H1 (cell line): ENCODE measurements at regions not wholly inside any gene's neighbourhood (a gene's known extent, or its start where the extent isn't known, plus 50 kb on each side); places are given as distances from the start of the nearest gene placed in this dataset.
A peak's percentile ranks its signal among the peaks of the same experiment; 100 is the strongest.

Experiments
- CTCF ChIA-PET: fragments of 300-600 bp; sonication (Branson Sonifier 250); formaldehyde crosslinking; loops from one replicate; lab custom pipeline; 2021; ENCODE audit not compliant: partially characterized antibody; lab: Charles Lee
- POLR2A ChIA-PET: fragments of 300-600 bp; sonication (Branson Sonifier 250); formaldehyde crosslinking; loops from one replicate; lab custom pipeline; 2021; ENCODE audit warnings: inconsistent platforms; ENCODE audit not compliant: partially characterized antibody; lab: Charles Lee
- DNase-seq, 2 experiments: peaks; one replicate each; pipeline versions ENCODE4 v3.0.0 to v3.0.0-alpha.2; 2010 to 2022; ENCODE audit warnings: low spot score in 2 of 2, low read depth in 1 of 2, mixed read lengths in 1 of 2
- FAIRE-seq: peaks from 2 replicates; lab custom pipeline; 2011; peaks lifted over from hg19 to GRCh38; lab: Jason Lieb, UNC
- H2AFZ ChIP-seq: 2 replicates; pipeline ENCODE4 v1.8.1; 2012; ENCODE audit warnings: low read length, inconsistent platforms
- H2AK5ac ChIP-seq: 2 replicates; pipeline ENCODE4 v1.6.1; 2013; ENCODE audit warnings: low read depth, low read length
- H2BK120ac ChIP-seq: replicated peaks from 2 replicates; pipeline ENCODE3; 2013; ENCODE audit warnings: low read depth, low read length, inconsistent platforms
- H2BK12ac ChIP-seq: 2 replicates; pipeline ENCODE4 v1.6.1; 2013; ENCODE audit warnings: low read depth, low read length
- H2BK15ac ChIP-seq: 2 replicates; pipeline ENCODE4 v1.6.1; 2013; ENCODE audit warnings: low read length
- H2BK20ac ChIP-seq: 2 replicates; pipeline ENCODE4 v1.6.1; 2013; ENCODE audit warnings: low read length
- H2BK5ac ChIP-seq: 2 replicates; pipeline ENCODE4 v1.6.1; 2013; ENCODE audit warnings: low read depth, low read length
- H3K14ac ChIP-seq: 2 replicates; pipeline ENCODE4 v1.6.1; 2013; ENCODE audit warnings: inconsistent platforms; ENCODE audit not compliant: insufficient read length
- H3K18ac ChIP-seq: 2 replicates; pipeline ENCODE4 v1.6.1; 2013; ENCODE audit warnings: low read length; ENCODE audit errors: extremely low read depth
- H3K23ac ChIP-seq: 2 replicates; pipeline ENCODE4 v1.6.1; 2013; ENCODE audit warnings: inconsistent platforms; ENCODE audit not compliant: insufficient read length
- H3K23me2 ChIP-seq: 2 replicates; pipeline ENCODE4 v1.6.1; 2013; ENCODE audit warnings: low read depth, low read length
- H3K27ac ChIP-seq: 2 replicates; pipeline ENCODE4 v1.6.1; 2011; ENCODE audit warnings: low read depth, low read length, inconsistent platforms
- H3K27me3 ChIP-seq, 4 experiments: replicated peaks in 1 of 4; 1 replicate in 1 of 4; 2 replicates in 3 of 4; pipeline versions ENCODE4 v1.6.1 to v1.8.1; 2011 to 2013; ENCODE audit warnings: low read length in 3 of 4, mild to moderate bottlenecking in 3 of 4, inconsistent platforms in 2 of 4, mixed read lengths in 2 of 4, moderate library complexity in 1 of 4; ENCODE audit not compliant: control insufficient read depth in 3 of 4, insufficient read depth in 3 of 4; ENCODE audit errors: extremely low read depth in 1 of 4
- H3K36me3 ChIP-seq, 4 experiments: 2 replicates each; pipeline versions ENCODE4 v1.6.1 to v1.8.1; 2011 to 2013; ENCODE audit warnings: mild to moderate bottlenecking in 4 of 4, low read length in 3 of 4, moderate library complexity in 2 of 4, control low read depth in 1 of 4, inconsistent platforms in 1 of 4; ENCODE audit not compliant: insufficient read depth in 4 of 4, control insufficient read depth in 2 of 4
- H3K4ac ChIP-seq: replicated peaks from 2 replicates; pipeline ENCODE3; 2013; ENCODE audit warnings: low read length, low read depth, mixed read lengths, inconsistent platforms; ENCODE audit not compliant: insufficient read length
- H3K4me1 ChIP-seq, 4 experiments: replicated peaks in 1 of 4; 1 replicate in 1 of 4; 2 replicates in 3 of 4; pipeline versions ENCODE4 v1.6.1 to v1.8.1; 2011 to 2013; ENCODE audit warnings: low read length in 3 of 4, inconsistent platforms in 2 of 4, mixed read lengths in 1 of 4; ENCODE audit not compliant: insufficient read depth in 4 of 4, control insufficient read depth in 3 of 4
- H3K4me2 ChIP-seq, 2 experiments: 2 replicates each; pipeline versions ENCODE4 v1.6.1 to v1.8.1; 2011 to 2013; ENCODE audit warnings: low read depth in 2 of 2, low read length in 2 of 2, control low read depth in 1 of 2, inconsistent platforms in 1 of 2, mild to moderate bottlenecking in 1 of 2; ENCODE audit not compliant: insufficient read depth in 1 of 2
- H3K4me3 ChIP-seq, 4 experiments: fragments of 200-600, 300-600 bp in 1 of 4; sonication (generic), shearing (Covaris generic), sonication (Bioruptor Twin) in 1 of 4; 2 replicates each; pipeline versions ENCODE4 v1.5.1 to v1.8.1; 2011 to 2016; ENCODE audit warnings: low read length in 4 of 4, low read depth in 3 of 4, control low read depth in 2 of 4, inconsistent platforms in 2 of 4, mild to moderate bottlenecking in 2 of 4, mixed read lengths in 1 of 4, moderate library complexity in 1 of 4; ENCODE audit not compliant: insufficient read depth in 2 of 4; ENCODE audit errors: extremely low read depth in 1 of 4
- H3K56ac ChIP-seq: replicated peaks from 2 replicates; pipeline ENCODE3; 2013; ENCODE audit warnings: low read depth, mild to moderate bottlenecking, mixed read lengths, low read length, inconsistent platforms; ENCODE audit not compliant: insufficient read length
- H3K79me1 ChIP-seq: 2 replicates; pipeline ENCODE4 v1.6.1; 2013; ENCODE audit warnings: low read depth, low read length, control low read depth
- H3K79me2 ChIP-seq, 2 experiments: 2 replicates each; pipeline versions ENCODE4 v1.6.1 to v1.8.1; 2012 to 2013; ENCODE audit warnings: low read length in 2 of 2, mild to moderate bottlenecking in 2 of 2, inconsistent platforms in 1 of 2; ENCODE audit not compliant: insufficient read depth in 2 of 2, control insufficient read depth in 1 of 2
- H3K9ac ChIP-seq, 4 experiments: replicated peaks in 1 of 4; 1 replicate in 1 of 4; 2 replicates in 3 of 4; pipeline versions ENCODE4 v1.6.1 to v1.8.1; 2011 to 2013; ENCODE audit warnings: low read depth in 3 of 4, low read length in 3 of 4, control low read depth in 2 of 4, mild to moderate bottlenecking in 2 of 4, moderate library complexity in 2 of 4, inconsistent platforms in 1 of 4; ENCODE audit errors: extremely low read depth in 1 of 4
- H3K9me3 ChIP-seq, 2 experiments: 2 replicates each; pipeline versions ENCODE4 v1.6.1 to v1.8.1; 2012 to 2013; ENCODE audit warnings: mild to moderate bottlenecking in 2 of 2, moderate library complexity in 2 of 2, control low read depth in 1 of 2, inconsistent platforms in 1 of 2, low read depth in 1 of 2, low read length in 1 of 2, mixed read lengths in 1 of 2; ENCODE audit not compliant: insufficient read depth in 2 of 2
- H4K20me1 ChIP-seq, 2 experiments: replicated peaks in 1 of 2; 2 replicates each; pipeline versions ENCODE3 to v1.8.1; 2011 to 2013; ENCODE audit warnings: inconsistent platforms in 2 of 2, low read length in 2 of 2, mild to moderate bottlenecking in 1 of 2; ENCODE audit not compliant: insufficient read depth in 2 of 2, control insufficient read depth in 1 of 2
- H4K5ac ChIP-seq: 2 replicates; pipeline ENCODE4 v1.6.1; 2013; ENCODE audit warnings: low read length, low read depth, mixed read lengths, inconsistent platforms; ENCODE audit not compliant: insufficient read length
- H4K8ac ChIP-seq: 2 replicates; pipeline ENCODE4 v1.8.0; 2013; ENCODE audit warnings: mild to moderate bottlenecking, moderate library complexity, low read length, inconsistent platforms; ENCODE audit not compliant: insufficient read depth; ENCODE audit errors: extremely low read depth
- H4K91ac ChIP-seq: replicated peaks from 2 replicates; pipeline ENCODE3; 2013; ENCODE audit warnings: low read length, mixed read lengths, inconsistent platforms; ENCODE audit not compliant: insufficient read length
- JUND ChIP-seq: IDR thresholded peaks from 2 replicates; pipeline ENCODE4 v1.6.1; 2011; ENCODE audit warnings: mild to moderate bottlenecking, improper control_type of control experiment, low read length
- KDM5A ChIP-seq: fragments of 200-600 bp; IDR thresholded peaks from 2 replicates; pipeline ENCODE4 v1.7.1; 2012; ENCODE audit warnings: mild to moderate bottlenecking, low read length, inconsistent platforms, mixed read lengths
- POLR2A ChIP-seq, 2 experiments: IDR thresholded peaks; 1 replicate in 1 of 2; 2 replicates in 1 of 2; pipeline ENCODE4 v1.6.1; 2011; ENCODE audit warnings: low read depth in 2 of 2, low read length in 2 of 2, mild to moderate bottlenecking in 2 of 2; ENCODE audit errors: control extremely low read depth in 1 of 2
- RAD21 ChIP-seq, 2 experiments: IDR thresholded peaks in 1 of 2; conservative IDR thresholded peaks in 1 of 2; 2 replicates each; pipeline ENCODE4 v1.6.1; 2011; ENCODE audit warnings: low read depth in 2 of 2, low read length in 2 of 2, improper control_type of control experiment in 1 of 2, inconsistent platforms in 1 of 2, mild to moderate bottlenecking in 1 of 2, moderate library complexity in 1 of 2
- RXRA ChIP-seq: IDR thresholded peaks from 2 replicates; pipeline ENCODE4 v1.6.1; 2011; ENCODE audit warnings: low read depth, mild to moderate bottlenecking, low read length, moderate library complexity; ENCODE audit not compliant: insufficient read depth
- SIRT6 ChIP-seq: IDR thresholded peaks from one replicate; pipeline ENCODE4 v1.7.1; 2012; ENCODE audit warnings: low read length, inconsistent platforms
- SRF ChIP-seq: IDR thresholded peaks from 2 replicates; pipeline ENCODE4 v1.6.1; 2011; ENCODE audit warnings: mild to moderate bottlenecking, low read depth, low read length, moderate library complexity
- TAF1 ChIP-seq: IDR thresholded peaks from 2 replicates; pipeline ENCODE4 v1.6.1; 2011; ENCODE audit warnings: mild to moderate bottlenecking, low read depth, low read length
- WGBS, 2 experiments: shearing (Covaris generic) in 1 of 2; methylation state at CpG; one replicate each; pipeline versions ENCODE4 v1.1.6 to v1.1.7; 2013 to 2015; ENCODE audit warnings: low lambda C conversion rate in 2 of 2, mixed read lengths in 2 of 2, inconsistent platforms in 1 of 2, low coverage in 1 of 2, missing lambda C conversion rate in 1 of 2; ENCODE audit not compliant: insufficient replicate concordance in 2 of 2, insufficient coverage in 1 of 2, insufficient read length in 1 of 2; ENCODE audit errors: extremely low coverage in 1 of 2, missing lambda C conversion rate in 1 of 2; 5-methylcytosine and 5-hydroxymethylcytosine counted together
- TF ChIP-seq, protein P1 (sequence below): IDR thresholded peaks from 2 replicates; pipeline ENCODE4 v1.6.1; 2011; ENCODE audit warnings: low read length, improper control_type of control experiment

DNA sequence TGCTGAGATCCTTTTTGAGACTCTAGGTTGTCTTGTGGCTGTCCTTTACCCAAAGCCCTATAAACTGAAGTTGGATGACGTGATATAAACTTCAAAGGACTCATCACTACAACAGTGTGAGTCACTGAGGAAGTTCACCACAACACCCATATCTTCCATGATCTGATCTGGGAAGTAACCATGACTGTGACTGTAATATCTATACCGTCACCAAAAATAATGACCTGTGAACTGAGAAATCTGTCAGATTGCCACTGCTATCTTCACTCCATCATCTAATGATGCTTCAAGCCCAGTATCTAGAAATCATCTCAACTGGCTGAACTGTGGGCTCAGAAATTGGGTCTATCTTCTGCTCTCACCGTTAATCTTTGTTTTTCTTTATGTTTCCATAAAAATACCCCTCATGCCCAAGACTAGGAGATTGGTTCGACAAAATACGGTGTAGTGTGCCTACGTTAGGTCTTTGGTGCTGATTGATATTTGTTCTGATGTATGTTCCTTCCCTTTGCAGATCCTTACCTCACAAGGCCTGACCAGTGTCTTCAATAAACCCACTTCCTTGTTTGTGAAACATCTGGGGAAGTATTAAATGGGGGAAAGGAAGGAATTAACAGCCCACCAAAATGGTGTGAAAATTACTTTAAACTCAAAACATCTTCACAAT, 78.2 kb downstream of the MYL12B start:
- no peak overlapping the region for H3K27ac ChIP-seq
- ChIA-PET POLR2A (no interaction called here), CTCF (no interaction called here)
- no peak overlapping the region for H2BK20ac ChIP-seq
- H3K4me1 ChIP-seq = no peaks in the 10 kb centered on the region; a peak in 2 of 7 replicates
- H3K14ac ChIP-seq = no peak overlapping the region
- no peak overlapping the region for H3K4me3 ChIP-seq
- no peaks in the 10 kb centered on the region; the same call in 1 of the 2 replicates for H3K23me2 ChIP-seq
- no peaks in the 10 kb centered on the region for H4K20me1 ChIP-seq
- no peak overlapping the region for H3K4ac ChIP-seq
- H3K9ac ChIP-seq = no peak overlapping the region
- H2AK5ac ChIP-seq = no peak overlapping the region
- no peaks in the 10 kb centered on the region for H3K27me3 ChIP-seq
- no peak for DNase-seq
- no peak overlapping the region for H4K8ac ChIP-seq
- WGBS, 2 experiments = 92% methylated on average over 6 of the region's 6 CpGs; no CpG with 5 or more reads in 1 of the 2 experiments
- peak overlapping the region; percentile 45; the same call in 1 of the 2 replicates for H2AFZ ChIP-seq
- TF ChIP-seq, protein P1, sequence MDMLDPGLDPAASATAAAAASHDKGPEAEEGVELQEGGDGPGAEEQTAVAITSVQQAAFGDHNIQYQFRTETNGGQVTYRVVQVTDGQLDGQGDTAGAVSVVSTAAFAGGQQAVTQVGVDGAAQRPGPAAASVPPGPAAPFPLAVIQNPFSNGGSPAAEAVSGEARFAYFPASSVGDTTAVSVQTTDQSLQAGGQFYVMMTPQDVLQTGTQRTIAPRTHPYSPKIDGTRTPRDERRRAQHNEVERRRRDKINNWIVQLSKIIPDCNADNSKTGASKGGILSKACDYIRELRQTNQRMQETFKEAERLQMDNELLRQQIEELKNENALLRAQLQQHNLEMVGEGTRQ = no peak
- TF ChIP-seq RXRA (no peak), RAD21 (IDR thresholded peaks at IDR 0.05 in 1 of 2, conservative IDR thresholded peaks at IDR 0.05 in 1 of 2; ENCODE audit: low read depth in 2 of 2, low read length in 2 of 2) (no peak), POLR2A (IDR thresholded peaks at IDR 0.05; ENCODE audit: control extremely low read depth in 1 of 2, low read depth in 2 of 2, low read length in 2 of 2) (no peak), KDM5A (no peak), TAF1 (no peak), SRF (no peak), SIRT6 (no peak), JUND (no peak)
- no peak overlapping the region for H3K56ac ChIP-seq
- no peaks in the 10 kb centered on the region for H3K79me2 ChIP-seq
- H3K79me1 ChIP-seq = no peaks in the 10 kb centered on the region
- 0 out of 4 replicates have a peak, but pooled peaks cover 0 to 5% of the 10 kb centered on the region in 2 experiments for H3K9me3 ChIP-seq
- no peak overlapping the region for H2BK120ac ChIP-seq
- peak; percentile 48 for FAIRE-seq
- H3K23ac ChIP-seq = no peak overlapping the region
- H3K18ac ChIP-seq = no peak overlapping the region
- H3K4me2 ChIP-seq = no peak overlapping the region
- H3K36me3 ChIP-seq = no peaks in the 10 kb centered on the region
- no peak overlapping the region for H2BK5ac ChIP-seq
- H4K91ac ChIP-seq = no peak overlapping the region
- H2BK15ac ChIP-seq = no peak overlapping the region
- no peak overlapping the region for H4K5ac ChIP-seq
- H2BK12ac ChIP-seq = peak overlapping the region; percentile 27
